Panc1 (cell line): ENCODE measurements at regions not wholly inside any gene's neighbourhood (a gene's known extent, or its start where the extent isn't known, plus 50 kb on each side); places are given as distances from the start of the nearest gene placed in this dataset.

Source experiments
- ATAC-seq: fragments of 200-7000 bp; cut with Tn5 transposase; 2 replicates; pipeline ENCODE4 v1.9.1; 2020; ENCODE audit warnings: mild to moderate bottlenecking, moderate library complexity
- BruUV-seq: library from RNA; stranded (reverse); fragments of 400-500 nt; replicated peaks from 2 replicates; lab custom pipeline; 2021; lab: Mats Ljungman, UMichigan
- CTCF ChIA-PET: fragments of 300-600 bp; sonication (Branson Sonifier 250); formaldehyde crosslinking; loops from one replicate; lab custom pipeline; 2022; ENCODE audit warnings: antibody characterized with exemption; lab: Charles Lee
- POLR2A ChIA-PET: fragments of 300-600 bp; sonication (Branson Sonifier 250); formaldehyde crosslinking; loops from one replicate; lab custom pipeline; 2022; ENCODE audit warnings: antibody characterized with exemption; lab: Charles Lee
- DNase-seq: peaks from one replicate; pipeline ENCODE4 v3.0.0-alpha.2; 2010; ENCODE audit warnings: low read depth, low spot score
- H3K27ac ChIP-seq: 2 replicates; pipeline ENCODE4 v1.5.1; 2011; ENCODE audit warnings: mild to moderate bottlenecking, low read length, inconsistent platforms
- H3K27me3 ChIP-seq: fragments of 200-500 bp; sonication (Bioruptor generic); 2 replicates; pipeline ENCODE4 v1.6.0; 2014; ENCODE audit warnings: low read length, inconsistent platforms; ENCODE audit not compliant: control insufficient read depth, insufficient read depth
- H3K36me3 ChIP-seq: fragments of 200-500 bp; sonication (Bioruptor generic); 2 replicates; pipeline ENCODE4 v1.5.1; 2014; ENCODE audit warnings: inconsistent platforms, mild to moderate bottlenecking, low read length, moderate library complexity; ENCODE audit not compliant: control insufficient read depth, insufficient read depth
- H3K4me1 ChIP-seq: 2 replicates; pipeline ENCODE4 v1.5.1; 2011; ENCODE audit warnings: inconsistent platforms, mild to moderate bottlenecking, low read length, moderate library complexity; ENCODE audit not compliant: control insufficient read depth, insufficient read depth
- H3K4me3 ChIP-seq, 2 experiments: 2 replicates each; pipeline ENCODE4 v1.5.1; 2011 to 2012; ENCODE audit warnings: low read depth in 2 of 2, low read length in 2 of 2, mild to moderate bottlenecking in 2 of 2, inconsistent platforms in 1 of 2, moderate library complexity in 1 of 2
- H3K9me3 ChIP-seq: fragments of 200-500 bp; sonication (Bioruptor generic); 2 replicates; pipeline ENCODE4 v1.5.1; 2014; ENCODE audit warnings: low read depth, mild to moderate bottlenecking, inconsistent platforms, low read length, moderate library complexity; ENCODE audit not compliant: control insufficient read depth, insufficient read depth
- CTCF ChIP-seq: fragments of 450-650 bp; IDR thresholded peaks from 2 replicates; pipeline ENCODE4 v1.5.1; 2017; ENCODE audit warnings: mild to moderate bottlenecking
- POLR2AphosphoS5 ChIP-seq: IDR thresholded peaks from 2 replicates; pipeline ENCODE4 v1.6.1; 2012; ENCODE audit warnings: mild to moderate bottlenecking, low read depth, low read length, moderate library complexity
- REST ChIP-seq, 2 experiments: IDR thresholded peaks; 2 replicates each; pipeline ENCODE4 v1.6.1; 2011 to 2012; ENCODE audit warnings: low read depth in 2 of 2, control low read depth in 1 of 2, low read length in 1 of 2, mild to moderate bottlenecking in 1 of 2, moderate library complexity in 1 of 2; ENCODE audit not compliant: insufficient read depth in 1 of 2
- SIN3A ChIP-seq: IDR thresholded peaks from 2 replicates; pipeline ENCODE4 v1.6.1; 2012; ENCODE audit warnings: low read depth, mild to moderate bottlenecking, low read length, moderate library complexity, borderline replicate concordance; ENCODE audit not compliant: insufficient read depth
- TCF7L2 ChIP-seq: IDR thresholded peaks from 2 replicates; pipeline ENCODE4 v1.6.1; 2011; ENCODE audit warnings: mild to moderate bottlenecking, low read depth, low read length, inconsistent platforms
- in situ Hi-C: cut with HindIII; loops from 2 replicates; pipeline ENCODE4 v1.10.0; 2016; ENCODE audit warnings: low sequenced_read_pairs, low pct_unique_long_range_greater_than_20kb
- intact Hi-C: fragments of 100-400 bp; cut with micrococcal nuclease; formaldehyde crosslinking; loops from one replicate; pipeline ENCODE4 v1.10.0; 2022; ENCODE audit not compliant: unreplicated experiment

GRCh38 chr18:11392980-11393885, 216.2 kb upstream of the SLC35G4 start:
- ATAC-seq (no peak), DNase-seq (no peak)
- Histone ChIP-seq H3K4me3 (no peak overlapping the region), H3K27me3 (no peaks in the 10 kb centered on the region), H3K36me3 (no peaks in the 10 kb centered on the region), H3K9me3 (no peaks in the 10 kb centered on the region), H3K4me1 (no peaks in the 10 kb centered on the region), H3K27ac (no peak overlapping the region)
- intact Hi-C loops, result no loop called here
- in situ Hi-C loops, result no loop called here
- ChIA-PET CTCF (interaction anchor here (0.5 kb wide), 1 partner anchor 70 kb away, joined by 7 read pairs; no protein-coding TSS in a partner anchor), POLR2A (interaction anchor here (0.5 kb wide), 1 partner anchor 12 kb away, joined by 3 read pairs; no protein-coding TSS in a partner anchor)
- no TSS peak for BruUV-seq
- TF ChIP-seq SIN3A (no peak), CTCF (no peak), POLR2AphosphoS5 (no peak), TCF7L2 (no peak), REST (IDR thresholded peaks at IDR 0.05; ENCODE audit: insufficient read depth in 1 of 2, low read depth in 2 of 2, low read length in 1 of 2) (no peak)

GRCh38 chr18:11392292-11392691, 217.1 kb upstream of the SLC35G4 start:
- TF ChIP-seq TCF7L2 (no peak), SIN3A (no peak), CTCF (no peak), POLR2AphosphoS5 (no peak), REST (IDR thresholded peaks at IDR 0.05; ENCODE audit: insufficient read depth in 1 of 2, low read depth in 2 of 2, low read length in 1 of 2) (no peak)
- no TSS peak for BruUV-seq
- no peak overlapping the region for H3K4me3 ChIP-seq
- H3K9me3 ChIP-seq, result no peaks in the 10 kb centered on the region
- DNase-seq (no peak), ATAC-seq (no peak)
- intact Hi-C loops (no loop called here), in situ Hi-C loops (no loop called here)
- no peaks in the 10 kb centered on the region for H3K4me1 ChIP-seq
- H3K27me3 ChIP-seq, result no peaks in the 10 kb centered on the region
- no peaks in the 10 kb centered on the region for H3K36me3 ChIP-seq
- ChIA-PET CTCF (no interaction called here), POLR2A (no interaction called here)
- no peak overlapping the region for H3K27ac ChIP-seq
